HG02943 (cell line): ENCODE measurements at regions not wholly inside any gene's neighbourhood (a gene's known extent, or its start where the extent isn't known, plus 50 kb on each side); places are given as distances from the start of the nearest gene placed in this dataset.
"Not testable (repeated sequence)": the region's sequence is repeated elsewhere in the genome, so short reads cannot be mapped to it uniquely, and the experiment has no call there.

Experiments used
- ATAC-seq: cut with Tn5 transposase; IDR thresholded peaks from one replicate; pipeline ENCODE4 v1.9.1; 2021; ENCODE audit warnings: mild to moderate bottlenecking, low read depth, moderate library complexity; ENCODE audit not compliant: unreplicated experiment

GRCh38 chr15:45863881-45864580 lies 229.2 kb downstream of the SQOR start:
- no peak for ATAC-seq

GRCh38 chr15:45866616-45867015 lies 231.8 kb downstream of the SQOR start:
- no peak for ATAC-seq

- ATAC-seq: no peak
Observed at GRCh38 chr15:45867281-45867680, 232.5 kb downstream of the SQOR start.

GRCh38 chr15:45868109-45868691 lies 233.4 kb downstream of the SQOR start:
- no peak for ATAC-seq

GRCh38 chr15:45869034-45869668 lies 234.3 kb downstream of the SQOR start:
- ATAC-seq: no peak

GRCh38 chr15:45871121-45871855 lies 236.5 kb downstream of the SQOR start:
- ATAC-seq: no peak

GRCh38 chr15:45873781-45874180 lies 239.0 kb downstream of the SQOR start:
- ATAC-seq: no peak

- not testable (repeated sequence) for ATAC-seq
Observed at GRCh38 chr15:45874566-45874965, 239.7 kb downstream of the SQOR start.

GRCh38 chr15:45884289-45884688 lies 249.5 kb downstream of the SQOR start:
- no peak for ATAC-seq

- ATAC-seq: no peak
Observed at GRCh38 chr15:45884755-45885445, 250.1 kb downstream of the SQOR start.

- no peak for ATAC-seq
Observed at GRCh38 chr15:45885801-45886200, 251.0 kb downstream of the SQOR start.

GRCh38 chr15:45891766-45892165 lies 256.9 kb downstream of the SQOR start:
- no peak for ATAC-seq

GRCh38 chr15:45892182-45892581 lies 257.4 kb downstream of the SQOR start:
- ATAC-seq: no peak

GRCh38 chr15:45903283-45903682 lies 268.5 kb downstream of the SQOR start:
- ATAC-seq: no peak

- no peak for ATAC-seq
Observed at GRCh38 chr15:45904019-45904418, 269.2 kb downstream of the SQOR start.

- no peak for ATAC-seq
Observed at GRCh38 chr15:45906230-45906629, 271.4 kb downstream of the SQOR start.

GRCh38 chr15:45910671-45911070 lies 275.8 kb downstream of the SQOR start:
- no peak for ATAC-seq

- ATAC-seq: no peak
Observed at GRCh38 chr15:45913451-45913850, 278.6 kb downstream of the SQOR start.

GRCh38 chr15:45914425-45914824 lies 279.6 kb downstream of the SQOR start:
- no peak for ATAC-seq

GRCh38 chr15:45918839-45919238 lies 284.0 kb downstream of the SQOR start:
- ATAC-seq: no peak

GRCh38 chr15:45919806-45920205 lies 285.0 kb downstream of the SQOR start:
- ATAC-seq: no peak
